Stimulated activated CD8-positive, alpha-beta memory T cell treated with anti-CD3 and anti-CD28 coated beads, Interleukin-2, amount 100 ng/mL, for 48 hours (primary cell): ENCODE measurements at regions not wholly inside any gene's neighbourhood (a gene's known extent, or its start where the extent isn't known, plus 50 kb on each side); places are given as distances from the start of the nearest gene placed in this dataset.
"Not testable (repeated sequence)": the region's sequence is repeated elsewhere in the genome, so short reads cannot be mapped to it uniquely, and the experiment has no call there.

Experiments used
- DNase-seq, 2 donors: peaks; one replicate each; pipeline ENCODE4 v3.0.0-alpha.2; 2020; ENCODE audit warnings: low read depth in 2 of 2

DNA sequence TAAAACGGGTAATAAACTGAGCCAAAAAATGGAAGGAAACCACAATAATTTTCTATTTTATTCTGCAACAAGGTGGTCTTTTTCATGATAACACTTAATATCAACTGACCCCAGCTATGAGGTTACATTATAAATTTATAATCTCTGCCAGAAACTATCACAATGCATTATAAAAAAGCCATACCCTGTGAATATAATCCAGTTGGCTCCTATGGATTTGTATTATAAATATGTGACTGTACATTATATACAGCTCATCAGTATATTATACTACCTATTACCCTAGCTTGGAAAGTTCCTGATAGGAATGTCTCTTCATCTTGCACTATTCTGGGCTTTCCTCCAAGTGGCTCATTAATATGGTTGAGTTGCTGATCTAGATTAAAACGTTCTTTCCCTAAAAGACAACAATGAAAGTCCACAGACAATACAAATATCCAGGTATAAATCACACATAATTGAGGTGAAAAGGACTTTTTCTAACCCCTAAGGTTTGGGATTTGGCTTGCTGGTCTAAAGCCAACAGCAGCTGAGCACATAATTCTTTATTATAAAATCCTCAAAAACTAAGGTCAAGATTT is 487.7 kb downstream of the TTLL7 start:
- DNase-seq, result no peak

GRCh38 chr1:83509301-83509781 is 489.6 kb downstream of the TTLL7 start:
- no peak for DNase-seq

GRCh38 chr1:83508485-83509151 is 490.3 kb downstream of the TTLL7 start:
- DNase-seq, result no peak

DNA sequence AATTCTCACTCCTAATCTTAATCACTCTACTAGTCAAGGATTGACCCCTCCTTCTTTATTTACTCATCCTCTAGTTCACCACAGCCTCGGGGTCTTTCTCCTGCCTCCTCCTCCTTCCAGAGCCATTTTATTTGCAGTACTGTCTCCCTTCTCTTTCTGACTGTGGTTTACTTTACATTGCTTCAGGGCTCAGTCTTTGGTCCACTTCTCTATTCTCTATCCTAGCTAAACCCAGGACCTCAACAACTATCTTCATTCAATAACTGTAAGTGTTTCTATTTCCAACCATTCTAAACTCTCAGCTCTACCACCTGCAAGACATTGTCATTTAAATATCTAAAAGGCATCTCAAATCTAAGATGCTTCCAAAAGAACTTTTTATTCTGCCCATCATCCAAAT is 493.8 kb downstream of the TTLL7 start:
- DNase-seq, result no peak

DNA sequence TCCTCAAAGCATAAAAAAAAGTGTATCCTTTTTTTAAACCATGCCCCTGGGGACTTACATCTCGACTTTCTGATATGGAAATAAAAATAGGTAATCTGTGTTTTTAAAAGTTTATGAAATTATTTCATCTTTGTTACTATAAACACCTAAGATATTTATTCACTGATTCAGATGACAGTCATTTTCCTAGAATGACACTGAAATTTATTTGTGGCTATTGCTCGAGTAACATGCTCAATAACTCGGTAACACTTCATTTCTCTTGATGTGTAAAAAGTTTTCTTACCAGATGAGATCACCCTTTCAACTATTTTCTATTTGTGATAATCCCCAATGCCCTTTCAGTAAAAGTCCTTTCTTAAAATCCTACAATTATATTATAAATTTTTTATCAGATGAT is 495.8 kb downstream of the TTLL7 start:
- no peak for DNase-seq

DNA sequence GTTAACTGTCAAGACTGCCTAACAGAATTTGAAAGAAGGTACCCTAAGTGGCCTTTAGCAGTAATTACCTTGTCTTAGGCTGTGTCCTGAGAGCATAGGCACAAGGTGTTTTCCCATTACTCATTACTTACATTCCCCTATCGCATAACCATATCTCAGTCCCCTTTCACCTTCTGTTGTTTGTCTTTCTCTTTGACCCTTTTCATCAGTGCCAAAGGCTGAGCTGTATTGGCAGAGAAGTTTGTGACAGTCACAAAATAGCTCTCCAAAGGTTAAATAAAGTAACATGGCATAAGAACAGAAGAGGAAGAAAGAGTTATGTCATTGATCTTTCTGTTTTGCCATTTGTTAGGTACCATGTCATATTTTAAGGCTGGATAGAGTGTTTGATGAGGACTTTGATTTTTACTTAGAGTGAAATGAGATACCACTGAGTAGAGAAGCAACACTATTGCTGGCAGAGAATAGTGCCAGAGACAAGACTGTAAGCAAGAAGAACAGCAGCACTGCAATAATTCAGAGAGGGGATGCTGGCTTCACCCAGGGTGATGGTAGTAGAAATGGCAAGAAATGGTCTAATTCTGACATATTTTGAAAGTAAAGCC is 497.8 kb downstream of the TTLL7 start:
- no peak for DNase-seq

DNA sequence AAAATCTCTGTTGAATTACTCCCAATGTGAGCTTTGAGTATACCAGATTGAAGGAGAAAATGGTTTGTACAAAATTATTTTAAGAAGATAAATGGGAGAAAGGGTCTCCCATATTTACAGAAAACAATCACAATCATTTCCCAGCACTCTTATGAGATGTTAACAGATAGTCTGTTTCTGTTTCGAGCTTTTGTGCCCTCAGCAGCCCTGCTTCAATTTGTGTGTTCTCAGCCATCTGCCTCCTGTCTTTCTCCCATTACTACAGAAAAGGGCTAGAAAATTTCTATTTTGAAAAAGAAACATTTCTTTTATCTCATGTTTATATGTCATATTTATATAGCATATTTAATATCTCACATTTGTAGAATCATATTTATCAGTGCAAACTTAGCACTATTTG is 498.4 kb downstream of the TTLL7 start:
- no peak for DNase-seq

DNA sequence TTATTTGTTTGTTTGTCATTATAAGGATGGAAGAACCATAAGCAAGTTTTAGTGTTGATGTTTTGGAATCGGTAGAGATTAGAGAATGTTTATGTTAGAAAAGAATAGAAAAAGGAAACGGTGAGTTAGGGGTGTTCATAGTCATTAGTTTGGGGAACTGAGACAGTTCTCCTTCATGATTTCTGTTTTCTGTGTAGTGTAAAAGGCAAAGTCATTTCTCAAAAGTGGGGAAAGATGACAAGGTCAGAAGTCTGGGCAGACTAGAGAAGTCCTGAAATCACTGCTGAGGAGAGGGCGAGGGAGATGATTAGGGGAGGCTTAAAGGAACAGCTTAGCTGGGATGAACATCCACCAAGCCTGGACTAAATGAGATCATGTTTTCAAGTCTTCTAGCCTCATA is 498.9 kb downstream of the TTLL7 start:
- no peak for DNase-seq

GRCh38 chr1:83497563-83497962 is 501.4 kb downstream of the TTLL7 start:
- no peak for DNase-seq

DNA sequence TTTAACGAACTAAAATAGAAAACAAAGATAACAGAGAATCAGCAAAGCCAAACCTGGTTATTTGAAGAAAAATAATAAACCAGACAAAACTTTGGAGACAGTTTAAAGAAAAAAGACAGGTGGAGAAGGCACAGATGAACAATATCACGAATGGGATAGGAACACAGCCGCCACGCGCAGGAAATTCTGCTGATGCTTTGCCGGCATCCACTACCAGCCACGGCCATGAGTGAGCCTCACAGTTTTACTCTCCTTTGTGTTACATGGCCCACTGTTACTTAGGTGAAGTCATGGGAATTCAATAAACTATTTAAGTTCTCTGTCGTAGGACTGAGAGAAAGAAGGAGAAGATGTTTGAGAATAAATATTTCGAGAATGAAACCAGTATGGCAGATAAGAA is 503.4 kb downstream of the TTLL7 start:
- DNase-seq, result no peak

- no peak for DNase-seq
These were observed 505.3 kb downstream of the TTLL7 start for GRCh38 chr1:83493633-83494032.

GRCh38 chr1:83491930-83492329 is 507.0 kb downstream of the TTLL7 start:
- no peak for DNase-seq

DNA sequence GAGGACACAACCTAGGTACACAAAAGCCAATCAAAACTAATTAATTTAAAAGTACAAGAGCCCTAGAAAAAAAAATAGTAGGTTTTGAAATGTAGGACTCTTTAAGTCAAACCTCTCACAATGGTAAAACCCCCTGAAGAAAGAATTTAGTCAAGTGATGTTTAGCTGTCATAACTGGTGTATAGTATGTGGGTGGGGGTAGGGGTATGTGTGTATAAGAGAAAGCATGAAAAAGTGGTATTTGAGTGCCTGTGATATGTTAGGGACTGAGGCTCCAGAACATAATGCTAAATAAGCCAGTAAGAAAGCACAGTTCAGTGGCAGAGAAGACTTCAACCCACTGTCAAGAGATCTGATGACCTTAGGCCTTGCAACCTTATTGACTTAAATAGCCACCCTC is 507.9 kb downstream of the TTLL7 start:
- no peak for DNase-seq

DNA sequence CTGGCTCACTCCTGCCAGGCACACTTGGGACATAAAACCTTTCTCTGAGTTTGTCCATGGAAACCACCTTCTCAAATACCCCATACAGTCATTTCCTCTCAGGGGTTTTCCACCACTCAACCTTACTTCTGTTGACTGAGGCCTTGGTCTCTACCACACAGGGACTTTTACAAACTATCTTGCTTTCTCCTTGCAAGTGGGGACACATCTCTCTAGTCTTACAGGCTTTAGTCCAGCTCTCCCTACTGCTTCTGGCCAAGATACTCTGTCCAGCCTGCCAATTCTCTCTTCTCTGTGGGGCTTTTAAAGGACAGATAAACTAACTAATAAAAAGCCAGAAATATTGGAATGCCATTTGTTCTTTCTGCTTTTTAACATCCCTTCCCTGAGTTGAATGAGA is 510.8 kb downstream of the TTLL7 start:
- not testable (repeated sequence) for DNase-seq

- DNase-seq, result not testable (repeated sequence)
These were observed 511.5 kb downstream of the TTLL7 start for GRCh38 chr1:83487460-83487859.

DNA sequence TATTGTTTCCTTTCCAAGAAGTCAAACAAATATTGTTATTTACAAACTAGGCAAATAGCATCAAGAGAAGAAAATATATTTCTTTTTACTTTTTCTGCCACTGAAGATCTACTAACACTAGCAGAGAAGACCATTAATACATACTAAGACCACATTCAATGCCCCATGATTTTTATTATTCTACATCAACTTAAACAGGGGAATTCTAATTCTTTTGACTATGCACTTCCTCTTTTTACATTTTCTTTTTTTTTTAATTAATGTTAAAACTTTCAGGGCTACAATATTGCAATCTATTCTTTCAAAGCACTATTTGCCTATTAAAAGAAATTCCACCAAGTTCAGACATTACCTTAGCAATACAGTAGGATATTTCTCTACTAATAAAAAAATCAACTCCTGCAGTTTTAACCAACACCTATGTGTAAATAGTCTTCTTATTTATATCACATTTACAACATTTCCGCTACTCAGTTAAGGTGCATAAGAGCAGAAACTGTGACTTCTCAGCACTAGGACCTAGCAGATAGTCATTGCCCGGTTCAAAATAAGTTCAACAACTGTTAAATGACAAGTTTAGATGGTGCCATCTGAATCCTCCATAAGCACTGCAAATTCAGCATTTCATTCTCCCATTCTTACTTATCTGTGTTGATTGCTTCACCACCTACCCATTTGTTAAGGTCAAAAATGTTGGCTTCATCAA is 513.5 kb downstream of the TTLL7 start:
- not testable (repeated sequence) for DNase-seq

GRCh38 chr1:83481284-83481683 is 517.6 kb downstream of the TTLL7 start:
- not testable (repeated sequence) for DNase-seq

DNA sequence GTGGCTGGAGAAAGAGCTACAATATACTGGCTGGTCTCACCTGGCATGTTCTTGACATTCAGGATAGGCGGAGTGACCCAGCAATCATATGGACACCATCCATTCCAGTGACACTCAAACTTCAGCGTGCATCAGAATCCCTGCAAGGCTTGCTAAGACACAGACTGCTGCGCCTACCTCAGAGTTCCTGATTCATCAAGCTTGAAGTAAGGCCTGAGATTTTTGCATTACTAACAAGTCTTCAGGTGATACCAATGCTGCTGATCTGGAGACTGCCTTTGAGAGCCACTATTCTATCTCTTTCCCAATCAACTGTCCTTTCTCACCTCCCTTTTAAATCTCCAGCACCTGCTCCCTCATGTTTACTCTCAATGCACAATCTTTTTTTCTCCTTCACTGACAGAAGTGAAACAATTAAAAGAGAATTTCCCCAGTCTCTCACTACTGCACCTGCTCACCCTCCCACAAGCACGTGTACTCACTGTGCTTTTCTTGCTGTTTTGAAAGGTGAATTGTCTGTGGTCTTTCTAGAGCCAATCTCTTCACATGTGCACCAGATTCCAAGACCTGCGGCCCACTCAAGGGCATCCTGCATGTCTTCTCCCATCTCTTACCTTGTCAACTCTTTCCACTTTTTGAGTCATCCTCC is 519.2 kb downstream of the TTLL7 start:
- not testable (repeated sequence) for DNase-seq

DNA sequence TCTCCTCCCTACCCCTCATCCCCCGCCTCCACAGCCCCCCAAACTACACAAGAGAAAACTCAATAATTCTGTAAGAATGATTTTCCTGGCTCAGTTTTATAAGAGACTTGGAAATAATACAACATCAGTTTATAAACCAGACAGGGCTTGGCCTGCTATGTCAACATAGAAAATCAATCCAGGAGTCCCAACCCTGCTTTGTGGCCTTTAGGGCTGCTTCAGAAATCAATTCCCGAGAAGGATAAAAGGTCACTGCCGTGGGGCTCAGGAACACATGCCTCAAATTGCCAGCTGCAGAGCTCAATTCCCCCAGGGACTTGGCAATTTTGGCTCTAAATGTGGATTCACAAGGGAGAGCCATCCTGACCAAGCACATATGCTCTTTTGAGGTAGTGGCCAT is 520.8 kb downstream of the TTLL7 start:
- not testable (repeated sequence) for DNase-seq

GRCh38 chr1:83476518-83476917 is 522.4 kb downstream of the TTLL7 start:
- DNase-seq, result not testable (repeated sequence)

- DNase-seq, result not testable (repeated sequence)
These were observed 524.0 kb downstream of the TTLL7 start for GRCh38 chr1:83474946-83475345.

DNA sequence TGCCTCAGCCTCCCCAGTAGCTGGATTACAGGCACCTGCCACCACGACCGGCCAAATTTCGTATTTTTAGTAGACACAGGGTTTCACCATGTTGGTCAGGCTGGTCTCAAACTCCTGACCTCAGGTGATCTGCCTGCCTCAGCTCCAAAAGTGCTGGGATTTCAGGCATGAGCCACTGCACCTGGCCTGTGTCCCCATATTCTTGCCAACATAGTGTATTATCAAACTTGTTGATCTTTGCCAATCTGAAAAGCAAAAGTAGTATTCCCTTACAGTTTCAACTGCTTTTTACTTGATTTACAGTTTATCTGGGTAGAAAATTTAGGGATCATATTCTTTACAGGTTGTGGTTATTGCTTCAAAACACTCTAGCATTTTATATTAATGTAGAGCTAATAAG is 524.9 kb downstream of the TTLL7 start:
- not testable (repeated sequence) for DNase-seq
